Cardiac septum (tissue), 1 donor: ENCODE measurements at regions not wholly inside any gene's neighbourhood (a gene's known extent, or its start where the extent isn't known, plus 50 kb on each side); places are given as distances from the start of the nearest gene placed in this dataset.

ENCODE experiments used
- DNase-seq: peaks from one replicate; pipeline ENCODE4 v3.0.0-alpha.2; 2020; ENCODE audit warnings: low spot score
- intact Hi-C: fragments of 100-400 bp; cut with DNase I; formaldehyde crosslinking; loops from one replicate; pipeline ENCODE4 v1.14.0; 2022
- donor health status: DM: no; HTN: no; CAD: no.

DNA sequence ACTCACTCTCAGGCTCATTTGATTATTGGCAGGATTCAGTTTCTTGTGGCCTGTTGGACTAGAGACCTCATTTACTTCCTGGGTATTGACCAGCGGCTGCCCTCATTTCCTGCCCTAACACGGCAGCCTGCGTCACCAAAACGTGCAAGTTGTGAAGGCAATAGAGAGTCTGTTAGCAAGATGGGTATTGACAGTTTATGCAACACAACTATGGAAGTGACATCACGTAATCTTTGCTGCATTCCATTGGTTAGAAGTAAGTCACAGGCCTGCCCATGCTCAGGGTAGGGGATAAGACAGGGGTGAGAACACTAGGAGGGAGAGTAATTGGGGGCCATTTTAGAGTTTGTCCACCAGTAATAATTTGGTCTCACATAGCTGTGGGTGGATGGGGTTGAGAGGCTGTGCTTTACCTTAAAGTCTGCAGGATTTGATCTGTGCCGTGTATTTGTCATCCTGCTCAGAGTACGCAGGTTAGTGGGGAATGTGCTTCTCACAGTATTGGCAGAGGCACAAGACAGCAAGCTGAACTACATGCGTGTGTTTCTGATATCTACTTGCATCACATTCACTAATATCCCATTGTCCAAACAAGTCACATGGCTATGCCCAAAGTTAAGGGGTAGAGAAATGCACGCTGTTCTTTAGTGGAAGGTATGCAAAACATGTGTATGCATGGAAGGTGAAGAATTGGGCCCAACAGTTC is 83.3 kb downstream of the EDEM1 start:
- intact Hi-C loops, result no loop called here
- no peak for DNase-seq

DNA sequence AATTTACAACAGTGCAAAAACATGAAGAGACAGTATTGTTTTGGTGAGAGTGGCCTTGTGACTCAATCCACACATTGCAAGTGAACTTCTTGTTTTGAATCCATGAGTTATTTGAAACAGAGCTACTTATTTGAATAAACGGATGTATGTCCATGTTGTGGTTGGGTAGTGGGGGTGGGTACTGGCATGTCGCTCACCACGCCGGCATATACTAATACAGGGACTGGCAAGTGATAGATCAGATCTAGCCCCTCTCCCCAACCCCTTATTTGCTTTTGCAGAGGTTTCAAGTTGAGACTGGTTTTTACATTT is 83.8 kb downstream of the EDEM1 start:
- DNase-seq, result no peak
- intact Hi-C loops, result no loop called here

DNA sequence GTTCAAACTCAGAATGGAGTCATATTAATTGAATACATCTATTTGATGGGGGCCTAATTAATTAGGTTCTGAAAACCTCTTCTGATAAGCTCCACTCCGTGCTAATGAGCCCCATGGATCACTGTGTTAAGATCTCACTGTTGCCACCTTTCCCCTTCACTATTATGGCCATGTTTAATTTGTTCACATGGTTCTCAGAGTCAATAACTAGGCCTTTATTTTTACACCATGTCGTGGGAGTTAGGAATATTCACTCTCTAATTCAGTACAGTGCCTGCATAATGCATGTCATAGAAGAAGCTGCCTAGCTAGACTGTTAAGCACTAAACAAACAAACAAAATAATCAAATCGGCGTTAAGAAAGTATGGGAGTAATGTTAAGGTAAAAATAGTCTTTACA is 84.9 kb downstream of the EDEM1 start:
- intact Hi-C loops, result no loop called here
- no peak for DNase-seq

DNA sequence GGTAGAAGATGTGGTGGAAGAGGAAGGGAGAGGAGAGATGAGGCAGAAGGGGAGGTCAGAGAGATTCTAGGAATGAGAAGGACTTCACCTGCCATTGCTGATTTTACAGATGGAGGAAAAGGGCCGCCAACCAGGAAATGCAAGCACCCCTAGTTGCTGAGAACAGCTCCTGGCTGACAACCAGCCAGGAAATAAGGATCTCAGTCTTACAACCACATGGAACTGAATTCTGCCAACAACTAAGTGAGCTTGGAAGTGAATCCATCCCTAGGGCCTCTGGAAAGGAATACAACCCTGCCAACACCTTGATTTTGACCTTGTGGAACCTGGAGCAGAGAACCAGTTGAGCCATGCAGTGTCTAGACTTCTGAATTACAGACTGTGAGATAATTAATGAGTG is 86.6 kb downstream of the EDEM1 start:
- no peak for DNase-seq
- intact Hi-C loops, result no loop called here

DNA sequence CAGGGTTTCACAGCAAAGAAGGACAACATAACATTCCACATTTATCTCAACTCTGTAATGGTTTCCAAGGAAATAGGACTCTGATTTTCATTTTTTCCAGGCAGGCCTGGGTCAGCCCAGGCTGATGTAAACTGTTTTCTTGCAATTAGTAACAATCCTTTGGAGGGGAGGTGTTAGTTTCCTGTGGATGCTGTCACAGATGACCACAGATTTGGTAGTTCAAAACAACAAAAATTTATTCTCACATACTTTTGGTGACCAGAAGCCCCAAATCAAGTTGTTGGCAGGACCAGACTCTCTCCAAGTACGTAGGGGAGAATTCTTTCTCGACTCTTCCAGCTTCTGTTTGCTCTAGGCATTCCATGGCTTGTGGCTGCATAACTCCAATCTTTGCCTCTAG is 88.0 kb downstream of the EDEM1 start:
- intact Hi-C loops, result no loop called here

DNA sequence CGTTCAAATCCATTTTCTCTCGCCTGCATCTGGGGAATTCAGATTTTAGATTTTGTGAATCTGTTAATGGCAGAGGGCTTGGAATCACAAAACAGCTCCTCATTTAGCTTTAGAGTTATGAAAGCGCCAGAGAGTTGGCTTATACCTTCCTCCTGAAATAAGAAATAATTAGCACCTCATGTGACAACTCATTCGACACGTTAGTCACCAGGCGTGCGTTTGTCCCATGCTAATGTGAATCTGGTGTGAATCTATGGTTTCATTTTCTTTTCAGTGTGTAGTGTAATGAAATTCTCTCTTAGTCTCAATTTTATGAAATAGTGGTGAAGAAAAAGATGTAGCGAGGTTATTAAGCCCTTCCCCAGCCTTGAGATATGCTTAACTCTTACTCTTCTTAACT is 89.4 kb downstream of the EDEM1 start:
- intact Hi-C loops, result no loop called here
- DNase-seq, result no peak

More for the DNA sequence above, 88.0 kb downstream of the EDEM1 start:
- DNase-seq, result no peak

DNA sequence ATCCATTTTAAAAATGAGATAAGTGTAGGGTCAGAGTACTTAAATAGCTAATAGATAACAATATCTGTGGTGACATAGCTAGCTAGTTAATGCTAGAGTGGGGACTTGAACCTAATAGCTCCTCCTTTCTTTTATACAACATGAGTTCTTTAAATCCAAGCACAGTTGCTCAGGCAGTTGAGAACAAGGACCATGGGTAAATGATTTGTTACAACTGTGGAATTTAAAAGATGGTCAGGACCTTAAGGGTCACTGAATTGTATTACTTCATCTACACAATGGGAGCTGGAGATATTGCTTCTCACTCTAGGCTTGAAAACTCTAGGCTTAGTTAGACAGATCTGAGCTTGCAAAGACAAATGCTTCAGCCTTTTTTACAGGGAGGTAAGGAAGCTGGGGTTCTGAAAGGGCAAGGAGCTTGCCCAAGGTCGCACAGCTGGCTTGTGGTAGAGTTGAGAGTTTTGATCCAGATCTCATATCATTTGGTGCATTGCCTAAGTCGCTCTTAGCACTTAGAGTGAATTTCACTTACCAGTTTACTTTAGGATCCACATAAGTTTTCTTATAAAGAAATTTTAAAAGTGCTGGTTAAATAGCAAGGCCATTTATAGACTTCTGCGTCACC is 90.2 kb downstream of the EDEM1 start:
- DNase-seq, result no peak
- intact Hi-C loops, result no loop called here

DNA sequence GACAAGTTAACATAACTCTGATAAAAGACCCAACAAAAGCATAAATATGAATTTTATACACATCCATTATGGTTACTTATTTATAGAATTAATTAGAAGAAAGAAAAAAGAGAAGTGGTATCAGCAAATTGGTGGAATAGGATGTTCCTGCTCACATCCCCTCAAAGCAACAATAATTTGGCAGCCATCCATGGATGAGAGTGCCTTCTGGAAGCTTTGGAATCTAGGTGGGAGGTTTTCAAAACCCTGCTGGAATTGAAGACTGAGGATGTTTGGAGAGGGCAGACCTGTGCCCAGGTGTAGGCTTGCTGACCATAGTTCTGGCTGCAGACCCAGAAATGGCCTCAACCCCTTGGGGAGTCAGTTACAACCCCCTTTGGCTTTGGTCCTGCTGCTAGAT is 91.2 kb downstream of the EDEM1 start:
- intact Hi-C loops, result no loop called here
- no peak for DNase-seq

DNA sequence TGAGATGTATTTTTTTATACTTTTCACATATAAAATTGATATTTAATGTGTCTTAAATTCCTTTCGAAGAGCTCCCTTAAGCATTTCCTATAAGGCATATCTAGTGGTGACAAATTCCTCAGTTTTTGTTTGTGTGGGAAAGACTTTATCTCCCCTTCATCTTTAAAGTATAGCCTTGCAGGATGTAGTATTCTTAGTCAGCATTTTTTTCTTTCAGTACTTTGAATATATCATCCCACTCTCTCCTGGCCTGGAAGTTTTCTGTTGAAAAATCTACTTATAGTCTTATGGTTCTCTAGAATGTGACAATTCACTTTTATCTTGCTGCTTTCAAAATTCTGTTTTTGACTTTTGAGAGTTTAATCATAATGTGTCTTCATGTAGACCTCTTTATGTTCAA is 95.2 kb downstream of the EDEM1 start:
- intact Hi-C loops, result no loop called here
- no peak for DNase-seq

DNA sequence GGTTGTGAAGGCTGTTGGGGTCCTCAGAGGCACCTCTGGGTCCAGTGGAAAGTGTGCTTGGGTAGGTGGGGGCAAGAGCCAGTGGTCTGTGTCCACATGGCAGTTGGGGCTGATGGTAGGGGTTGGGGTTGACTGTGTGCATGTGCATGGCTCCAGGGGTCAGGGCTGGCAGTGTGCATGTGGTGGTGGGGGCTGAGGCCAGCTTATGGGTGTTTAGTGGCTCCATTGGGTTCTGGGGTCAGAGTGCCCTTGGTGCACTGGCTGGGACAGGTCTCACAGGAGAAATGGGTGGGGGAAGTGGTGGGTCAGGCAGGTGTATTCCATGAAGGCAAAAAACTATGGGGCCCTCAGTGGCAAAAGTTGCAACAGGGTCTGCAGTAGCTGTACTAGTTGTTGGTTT is 97.9 kb downstream of the EDEM1 start:
- DNase-seq, result no peak
- intact Hi-C loops, result no loop called here

DNA sequence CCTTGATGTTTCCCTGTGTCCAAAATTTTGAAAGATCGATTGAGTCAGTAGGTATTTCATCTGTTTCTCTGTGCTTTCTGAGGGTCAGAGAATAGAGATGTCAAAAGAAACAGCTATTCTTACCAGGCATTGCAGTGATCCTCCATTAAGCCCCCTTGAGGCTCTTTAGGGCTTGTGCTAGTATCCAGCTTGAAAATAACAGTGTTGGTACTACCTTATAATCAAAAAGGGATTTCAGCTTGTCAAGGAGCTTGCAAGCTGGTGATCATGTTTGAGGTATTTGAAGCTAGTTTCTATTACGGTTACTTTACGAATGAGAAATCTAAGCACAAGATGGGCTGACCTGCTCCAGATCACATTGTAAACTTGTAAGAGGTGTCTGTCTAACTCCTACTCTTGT is 103.4 kb downstream of the EDEM1 start:
- no peak for DNase-seq
- intact Hi-C loops, result no loop called here

DNA sequence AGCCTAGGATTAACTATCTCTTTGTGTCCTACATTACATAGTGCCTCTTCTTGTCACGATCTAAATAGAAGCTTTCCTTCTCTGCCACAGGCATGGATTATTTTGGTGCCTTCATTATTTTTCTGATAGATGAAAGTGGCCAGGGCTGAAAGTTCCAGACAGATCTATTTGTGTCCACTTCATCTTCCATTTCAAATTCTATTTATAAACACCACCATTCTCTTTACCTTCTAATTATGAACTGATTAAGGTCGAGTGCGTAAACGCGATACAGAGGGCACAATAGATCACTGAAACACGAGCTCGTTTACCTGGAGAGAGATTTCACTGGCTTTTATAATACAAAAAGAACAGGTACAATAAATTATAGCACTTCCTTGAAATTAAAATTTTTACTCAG is 105.0 kb downstream of the EDEM1 start:
- no peak for DNase-seq

DNA sequence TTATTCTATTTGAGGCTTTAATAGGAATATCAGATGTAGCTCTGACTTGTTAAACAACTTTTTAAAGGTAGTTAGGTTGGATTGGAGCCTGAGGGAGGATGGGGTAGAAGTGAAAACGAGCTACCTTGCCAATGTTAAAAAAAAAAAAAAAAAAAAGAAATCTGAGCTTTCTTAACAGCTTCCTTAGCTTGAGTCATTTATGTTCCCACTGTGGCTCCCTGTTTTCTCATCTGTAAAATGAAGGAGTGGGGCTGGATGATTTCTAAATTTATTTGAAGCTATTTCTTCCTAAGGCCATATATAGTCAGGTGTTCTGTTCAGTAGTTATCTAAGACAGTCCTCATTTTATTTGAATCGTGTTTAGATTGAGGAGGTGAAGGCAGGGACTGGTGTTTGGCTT is 105.7 kb downstream of the EDEM1 start:
- no peak for DNase-seq
- intact Hi-C loops, result no loop called here

More for the DNA sequence above, 105.0 kb downstream of the EDEM1 start:
- intact Hi-C loops, result no loop called here

DNA sequence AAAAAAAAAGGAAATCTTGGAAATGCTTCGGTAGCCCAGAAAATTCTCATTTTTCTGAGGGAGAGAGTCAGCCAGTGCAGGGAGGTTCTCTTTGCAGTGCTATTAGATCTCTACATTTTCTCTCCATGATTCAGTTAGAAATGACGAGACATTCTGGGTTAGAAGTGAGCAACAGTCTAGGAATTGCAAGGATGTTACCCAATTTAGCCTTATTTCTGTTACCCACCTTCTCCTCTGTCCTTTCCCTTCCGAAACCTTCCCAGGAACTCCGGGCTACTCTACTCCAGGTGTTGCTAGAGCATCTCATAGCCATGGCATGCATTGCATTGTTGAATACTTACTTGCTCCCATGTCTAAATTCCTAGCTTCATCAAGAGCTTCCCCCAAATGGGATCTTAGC is 106.8 kb downstream of the EDEM1 start:
- intact Hi-C loops, result no loop called here

DNA sequence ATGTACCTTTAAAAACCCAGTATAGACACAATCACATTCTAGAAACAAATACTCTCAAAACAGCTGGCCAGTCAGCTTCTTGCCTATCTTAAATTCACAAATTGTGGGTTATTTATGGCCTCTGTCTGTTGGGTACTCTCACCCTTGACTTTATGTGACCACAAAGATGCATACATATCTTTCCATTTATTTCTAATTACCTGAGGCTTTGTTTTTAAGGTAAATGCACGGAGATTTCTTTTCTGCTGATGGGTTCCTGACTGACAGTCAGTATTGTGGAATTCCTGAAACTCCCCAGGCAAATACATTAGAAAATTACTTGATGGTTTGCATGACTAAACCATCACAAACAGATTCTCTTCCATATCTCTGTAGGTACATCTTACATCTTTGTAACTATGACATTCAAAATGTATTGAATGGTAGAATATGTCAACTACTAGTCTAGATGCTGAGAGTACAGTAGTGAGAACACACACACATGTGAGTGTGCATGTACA is 107.7 kb downstream of the EDEM1 start:
- DNase-seq, result no peak

More for the DNA sequence above, 106.8 kb downstream of the EDEM1 start:
- no peak for DNase-seq

DNA sequence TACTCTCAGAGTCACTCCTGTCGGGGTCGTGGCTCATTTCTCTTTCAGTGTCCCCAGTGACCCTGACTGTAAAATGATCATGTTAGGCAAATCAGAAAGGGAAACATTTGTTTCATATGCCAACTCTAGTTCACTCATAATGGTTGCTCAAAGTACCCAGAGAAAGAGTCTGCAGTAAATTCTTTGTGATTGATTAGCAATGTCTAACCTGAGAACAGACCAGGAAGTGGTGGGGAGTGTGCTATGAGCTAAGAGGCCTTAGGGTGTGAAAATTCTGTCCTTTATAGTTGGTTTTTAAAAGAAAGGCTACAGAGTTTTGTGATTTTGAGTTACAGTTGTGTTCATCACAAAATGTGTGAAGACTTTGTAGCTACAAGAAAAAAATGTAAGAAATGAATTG is 108.9 kb downstream of the EDEM1 start:
- no peak for DNase-seq
- intact Hi-C loops, result no loop called here

More for the DNA sequence above, 107.7 kb downstream of the EDEM1 start:
- intact Hi-C loops, result no loop called here

DNA sequence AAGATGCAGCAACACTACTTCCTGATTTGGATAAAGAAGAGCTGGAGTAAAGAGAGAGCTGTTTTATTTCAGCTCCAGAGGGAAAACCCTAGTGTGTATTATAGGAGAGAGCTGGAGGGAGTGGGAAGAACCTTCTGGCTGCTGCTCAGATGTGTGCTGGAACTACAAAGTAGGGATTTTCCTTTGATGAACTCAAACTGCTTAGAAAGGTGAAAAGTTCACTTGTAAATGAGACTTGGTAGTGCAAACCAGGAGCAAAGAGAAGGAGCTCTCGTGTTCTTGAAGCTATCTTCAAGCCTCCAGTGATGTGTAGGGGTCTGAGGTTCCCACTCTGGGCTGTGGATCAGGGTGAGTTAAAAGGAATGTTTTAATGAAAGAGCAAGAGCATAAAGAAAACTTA is 110.4 kb downstream of the EDEM1 start:
- intact Hi-C loops, result no loop called here
- DNase-seq, result no peak

DNA sequence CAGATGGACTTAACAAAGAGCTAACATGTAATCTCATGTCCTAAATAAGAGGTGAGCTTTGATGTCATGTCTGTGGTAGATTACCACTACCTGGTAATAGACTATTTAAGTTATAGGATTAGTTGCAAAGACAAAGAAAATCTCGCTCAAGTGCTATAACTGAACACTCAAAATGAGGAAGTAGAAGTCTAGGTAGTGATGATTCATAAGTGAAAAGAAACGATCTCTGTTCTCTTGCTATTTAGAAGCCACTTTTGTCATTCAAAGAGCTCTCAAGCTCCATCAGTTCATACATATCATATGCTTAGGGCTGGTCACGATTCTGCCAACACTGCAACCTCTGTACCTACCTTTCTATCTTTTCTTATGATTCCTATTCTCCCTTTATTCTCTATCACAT is 110.9 kb downstream of the EDEM1 start:
- intact Hi-C loops, result no loop called here
- DNase-seq, result no peak

DNA sequence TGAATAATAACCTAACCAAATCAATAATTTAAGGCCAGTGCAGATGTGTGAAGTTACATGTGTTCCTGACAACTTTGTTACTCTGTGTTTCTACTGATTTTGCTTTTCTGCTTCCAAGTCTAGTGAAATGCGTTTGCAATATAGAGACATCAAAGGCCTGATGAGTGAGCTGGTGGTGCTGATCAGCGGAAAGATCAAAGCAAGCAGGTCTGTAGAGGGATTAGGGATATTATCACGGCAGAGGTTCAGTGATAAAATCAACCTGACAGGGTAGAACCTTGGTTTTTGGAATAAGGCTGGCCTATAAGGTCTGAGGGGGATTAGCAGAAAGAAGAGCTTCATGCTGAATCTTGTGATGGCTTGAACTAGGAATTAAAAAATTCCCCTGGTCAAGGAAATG is 111.7 kb downstream of the EDEM1 start:
- no peak for DNase-seq
- intact Hi-C loops, result no loop called here

DNA sequence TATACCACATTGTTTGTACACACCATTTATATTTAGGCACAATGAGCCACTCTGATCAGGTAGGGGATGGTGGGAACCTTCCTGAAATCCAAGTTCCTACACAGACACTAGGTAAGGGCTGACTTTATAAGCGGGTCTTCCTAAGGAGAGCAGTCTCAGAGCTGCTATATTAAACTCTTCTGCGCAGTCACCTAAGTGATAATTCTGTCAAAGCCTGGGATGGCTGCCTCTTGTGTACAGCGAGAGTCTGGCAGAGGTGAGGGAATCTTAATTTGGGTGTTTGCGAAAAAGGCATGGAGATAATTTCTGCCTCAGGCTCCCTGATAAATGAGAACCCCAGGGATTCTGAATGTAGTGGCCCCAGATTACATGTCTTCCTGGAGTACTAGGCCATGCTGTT is 113.1 kb downstream of the EDEM1 start:
- intact Hi-C loops, result no loop called here

DNA sequence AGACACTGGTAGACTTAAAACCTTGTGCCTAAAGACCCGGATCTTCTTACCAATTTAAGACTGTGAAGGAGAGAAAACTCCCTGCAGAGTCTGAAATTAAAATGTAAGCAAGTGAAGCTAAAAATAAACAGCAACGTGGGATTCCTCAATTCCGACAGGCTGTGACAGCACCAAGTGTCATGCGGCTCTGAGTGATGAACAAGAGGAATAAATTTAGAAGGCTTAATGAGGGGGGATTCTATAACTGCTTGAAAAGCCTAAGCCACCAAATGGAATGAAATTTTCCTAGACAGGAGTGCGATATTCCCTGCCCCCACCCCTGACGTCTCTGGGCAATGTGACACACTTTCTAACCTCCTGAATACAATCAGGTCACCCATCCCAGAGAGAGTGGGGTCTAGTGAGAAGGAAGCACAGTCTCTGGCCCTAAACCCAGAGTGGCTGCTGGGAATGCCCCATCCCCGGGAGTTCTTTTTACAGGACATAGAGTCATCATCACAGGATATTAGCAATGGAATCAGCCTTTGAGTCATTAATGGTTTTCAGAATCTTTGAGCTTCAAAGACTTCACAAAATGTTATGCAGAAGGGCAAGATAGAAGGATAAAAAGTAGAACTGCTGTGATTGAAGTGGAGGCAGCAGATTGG is 114.3 kb downstream of the EDEM1 start:
- no peak for DNase-seq
- intact Hi-C loops, result no loop called here

More for the DNA sequence above, 113.1 kb downstream of the EDEM1 start:
- DNase-seq, result no peak
